Cerebellar nuclear complex (tissue), 1 donor: ENCODE measurements at regions not wholly inside any gene's neighbourhood (a gene's known extent, or its start where the extent isn't known, plus 50 kb on each side); places are given as distances from the start of the nearest gene placed in this dataset.

Experiments used
- DNase-seq, 2 experiments: peaks; one replicate each; lab custom pipeline; 2025; lab: John Stamatoyannopoulos, UW

GRCh38 chr3:127396473-127396872, 108.6 kb upstream of the PRR20G start:
- no peak for DNase-seq

- no peak for DNase-seq
Observed at GRCh38 chr3:127395663-127396355, 108.0 kb upstream of the PRR20G start.

GRCh38 chr3:127394984-127395662, 107.3 kb upstream of the PRR20G start:
- no peak for DNase-seq

- DNase-seq = no peak
Observed at GRCh38 chr3:127394031-127394430, 106.2 kb upstream of the PRR20G start.

GRCh38 chr3:127393131-127393820, 105.4 kb upstream of the PRR20G start:
- DNase-seq = no peak

- DNase-seq = no peak
Observed at GRCh38 chr3:127392156-127392490, 104.3 kb upstream of the PRR20G start.

GRCh38 chr3:127391436-127392155, 103.8 kb upstream of the PRR20G start:
- no peak for DNase-seq

GRCh38 chr3:127390365-127391025, 102.6 kb upstream of the PRR20G start:
- no peak for DNase-seq

- no peak for DNase-seq
Observed at GRCh38 chr3:127389913-127390312, 102.1 kb upstream of the PRR20G start.

- no peak for DNase-seq
Observed at GRCh38 chr3:127389420-127389819, 101.6 kb upstream of the PRR20G start.

GRCh38 chr3:127388427-127388826, 100.6 kb upstream of the PRR20G start:
- no peak for DNase-seq

GRCh38 chr3:127387556-127388153, 99.8 kb upstream of the PRR20G start:
- DNase-seq = no peak

- no peak for DNase-seq
Observed at GRCh38 chr3:127387119-127387518, 99.3 kb upstream of the PRR20G start.

GRCh38 chr3:127386490-127386889, 98.6 kb upstream of the PRR20G start:
- DNase-seq = no peak

GRCh38 chr3:127385540-127385870, 97.7 kb upstream of the PRR20G start:
- no peak for DNase-seq

GRCh38 chr3:127384717-127385539, 97.1 kb upstream of the PRR20G start:
- no peak for DNase-seq

- DNase-seq = no peak
Observed at GRCh38 chr3:127383656-127384179, 95.9 kb upstream of the PRR20G start.

- no peak for DNase-seq
Observed at GRCh38 chr3:127377801-127378655, 90.2 kb upstream of the PRR20G start.

- DNase-seq = no peak
Observed at GRCh38 chr3:127375151-127375930, 87.5 kb upstream of the PRR20G start.
